Nephron (organoid): ENCODE measurements at regions not wholly inside any gene's neighbourhood (a gene's known extent, or its start where the extent isn't known, plus 50 kb on each side); places are given as distances from the start of the nearest gene placed in this dataset.
A peak's percentile ranks its signal among the peaks of the same experiment; 100 is the strongest.

Source experiments
- H3K27ac Mint-ChIP-seq, 3 experiments: 2 replicates each; pipeline ENCODE4 v1.8.0; 2020; ENCODE audit warnings: mixed read lengths in 3 of 3, mild to moderate bottlenecking in 2 of 3, moderate library complexity in 1 of 3
- H3K27me3 Mint-ChIP-seq: 2 replicates; pipeline ENCODE4 v1.8.0; 2021; ENCODE audit warnings: low read depth, mild to moderate bottlenecking, moderate library complexity, mixed read lengths
- H3K36me3 Mint-ChIP-seq: 2 replicates; pipeline ENCODE4 v1.8.0; 2020; ENCODE audit warnings: low read depth, mixed read lengths
- H3K4me1 Mint-ChIP-seq: 2 replicates; pipeline ENCODE4 v1.8.0; 2020; ENCODE audit warnings: mixed read lengths
- H3K4me3 Mint-ChIP-seq, 3 experiments: 2 replicates each; pipeline ENCODE4 v1.8.0; 2020; ENCODE audit warnings: mild to moderate bottlenecking in 3 of 3, mixed read lengths in 3 of 3, moderate library complexity in 2 of 3
- H3K9me3 Mint-ChIP-seq: 2 replicates; pipeline ENCODE4 v1.8.0; 2020; ENCODE audit warnings: mixed read lengths
- TF ChIP-seq, protein P1 (sequence below), 3 experiments: fragments of 200-600 bp; sonication (generic); IDR thresholded peaks; one replicate each; pipeline ENCODE4 v1.5.0; 2021; ENCODE audit warnings: antibody characterized with exemption in 3 of 3; ENCODE audit not compliant: unreplicated experiment in 3 of 3

DNA sequence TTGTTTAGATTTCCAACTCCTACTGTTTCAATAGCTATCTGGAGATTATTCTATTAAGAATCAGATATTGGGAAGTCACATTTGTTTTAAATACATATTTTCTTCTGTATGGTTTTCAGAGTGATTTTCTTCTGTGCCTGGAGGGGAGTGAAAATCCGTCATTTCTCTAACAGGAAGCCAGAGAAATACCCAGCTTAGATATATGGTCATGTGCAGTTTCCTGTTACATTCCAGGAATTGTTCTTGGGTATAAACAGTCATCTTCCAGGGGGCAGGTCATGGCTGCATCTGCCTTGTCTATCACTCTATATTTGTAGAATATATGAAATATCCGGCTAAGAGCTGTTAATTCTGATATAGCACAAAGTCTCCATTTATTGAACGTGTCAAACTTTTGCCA is 77.5 kb upstream of the MIR17HG start:
- Mint-ChIP-seq H3K9me3 (peaks cover 15% of the 10 kb centered on the region), H3K27me3 (no peaks in the 10 kb centered on the region), H3K36me3 (no peaks in the 10 kb centered on the region), H3K27ac (peak overlapping the region in 1 of 3 experiments; percentile 68), H3K4me1 (peaks cover 5% of the 10 kb centered on the region), H3K4me3 (no peak overlapping the region)
- TF ChIP-seq, protein P1, sequence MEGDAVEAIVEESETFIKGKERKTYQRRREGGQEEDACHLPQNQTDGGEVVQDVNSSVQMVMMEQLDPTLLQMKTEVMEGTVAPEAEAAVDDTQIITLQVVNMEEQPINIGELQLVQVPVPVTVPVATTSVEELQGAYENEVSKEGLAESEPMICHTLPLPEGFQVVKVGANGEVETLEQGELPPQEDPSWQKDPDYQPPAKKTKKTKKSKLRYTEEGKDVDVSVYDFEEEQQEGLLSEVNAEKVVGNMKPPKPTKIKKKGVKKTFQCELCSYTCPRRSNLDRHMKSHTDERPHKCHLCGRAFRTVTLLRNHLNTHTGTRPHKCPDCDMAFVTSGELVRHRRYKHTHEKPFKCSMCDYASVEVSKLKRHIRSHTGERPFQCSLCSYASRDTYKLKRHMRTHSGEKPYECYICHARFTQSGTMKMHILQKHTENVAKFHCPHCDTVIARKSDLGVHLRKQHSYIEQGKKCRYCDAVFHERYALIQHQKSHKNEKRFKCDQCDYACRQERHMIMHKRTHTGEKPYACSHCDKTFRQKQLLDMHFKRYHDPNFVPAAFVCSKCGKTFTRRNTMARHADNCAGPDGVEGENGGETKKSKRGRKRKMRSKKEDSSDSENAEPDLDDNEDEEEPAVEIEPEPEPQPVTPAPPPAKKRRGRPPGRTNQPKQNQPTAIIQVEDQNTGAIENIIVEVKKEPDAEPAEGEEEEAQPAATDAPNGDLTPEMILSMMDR (IDR thresholded peaks at IDR 0.05; ENCODE audit: unreplicated experiment in 3 of 3): no peak

DNA sequence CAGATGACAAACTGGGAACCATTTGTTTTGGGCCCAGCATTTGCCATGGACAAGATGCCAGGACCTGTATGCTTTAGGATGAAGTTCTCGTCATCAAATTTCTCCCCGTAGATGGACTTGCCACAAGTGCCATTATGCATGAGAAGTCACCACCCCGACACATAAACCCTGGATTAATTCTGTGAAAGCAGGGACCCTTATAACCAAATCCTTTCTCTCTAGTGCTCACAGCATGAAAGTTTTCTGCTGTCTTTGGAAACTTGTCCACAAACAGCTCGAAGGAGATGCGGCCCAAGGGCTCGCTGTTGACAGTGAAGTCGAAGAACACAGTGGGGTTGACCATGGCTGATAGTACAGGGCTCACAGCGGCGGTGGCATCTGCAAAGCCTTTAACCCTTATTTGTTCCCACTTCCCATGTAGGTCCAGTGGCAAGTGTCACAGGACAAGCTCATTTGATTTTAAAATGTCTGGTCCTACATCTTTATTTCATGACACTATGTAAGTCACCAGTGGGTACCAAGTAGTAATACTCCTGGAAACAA is 75.2 kb upstream of the MIR17HG start:
- no peaks in the 10 kb centered on the region for H3K27me3 Mint-ChIP-seq
- no peak overlapping the region for H3K27ac Mint-ChIP-seq
- H3K4me1 Mint-ChIP-seq: peaks cover 5% of the 10 kb centered on the region
- H3K9me3 Mint-ChIP-seq: peaks cover 13% of the 10 kb centered on the region
- no peaks in the 10 kb centered on the region for H3K36me3 Mint-ChIP-seq
- TF ChIP-seq, protein P1 (IDR thresholded peaks at IDR 0.05; ENCODE audit: unreplicated experiment in 3 of 3): no peak
- H3K4me3 Mint-ChIP-seq: no peak overlapping the region

DNA sequence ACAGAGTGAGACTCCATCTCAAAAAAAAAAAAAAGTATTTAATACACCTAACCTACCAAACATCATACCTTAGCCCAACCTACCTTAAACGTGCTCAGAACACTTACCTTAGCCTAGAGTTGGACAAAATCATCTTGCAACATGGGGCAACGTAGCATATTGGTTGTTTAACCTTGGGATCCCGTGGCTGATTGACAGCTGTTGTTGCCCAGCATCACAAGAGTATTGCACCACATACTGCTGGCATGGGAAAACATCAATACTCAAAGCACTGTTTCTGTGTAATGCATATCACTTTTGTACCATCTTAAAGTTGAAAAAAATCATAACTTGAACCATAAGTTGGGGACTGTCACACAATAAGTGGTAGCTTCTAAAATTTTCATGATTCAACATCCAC is 73.8 kb upstream of the MIR17HG start:
- Mint-ChIP-seq H3K9me3 (peaks cover 15% of the 10 kb centered on the region), H3K4me3 (no peak overlapping the region), H3K27me3 (no peaks in the 10 kb centered on the region), H3K27ac (no peak overlapping the region), H3K4me1 (peaks cover 5% of the 10 kb centered on the region), H3K36me3 (no peaks in the 10 kb centered on the region)
- TF ChIP-seq, protein P1 (IDR thresholded peaks at IDR 0.05; ENCODE audit: unreplicated experiment in 3 of 3): no peak

DNA sequence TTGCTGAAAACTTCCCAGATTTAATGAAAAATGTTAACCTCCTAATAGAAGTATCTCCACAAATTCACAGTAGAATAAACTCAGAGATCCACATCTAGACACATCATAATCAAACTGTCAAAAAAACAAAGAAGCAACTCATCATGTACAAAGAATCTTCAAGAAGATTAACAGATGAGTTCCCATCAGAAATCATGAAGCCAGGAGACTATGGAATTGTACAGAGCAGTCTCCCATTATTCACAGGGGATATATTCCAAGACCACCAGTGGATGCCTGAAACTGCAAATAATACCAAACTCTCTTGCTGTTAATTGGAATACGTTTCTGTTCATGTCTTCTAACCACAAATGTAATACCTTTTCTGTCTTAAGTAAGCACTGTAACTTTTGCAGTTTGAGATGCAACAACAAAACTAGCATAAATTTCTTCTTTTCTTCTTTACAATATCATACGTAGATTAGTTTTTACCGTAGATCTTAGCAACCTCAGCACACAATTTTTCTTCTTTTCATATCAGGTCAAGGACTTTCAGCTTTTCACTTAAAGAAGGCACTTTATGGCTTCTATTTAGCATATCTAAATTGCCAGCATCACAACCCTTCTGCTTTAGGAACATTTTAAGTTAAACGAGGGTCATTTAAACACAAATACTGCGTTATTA is 70.3 kb upstream of the MIR17HG start:
- H3K27ac Mint-ChIP-seq: no peak overlapping the region
- no peak overlapping the region for H3K4me3 Mint-ChIP-seq
- TF ChIP-seq, protein P1 (IDR thresholded peaks at IDR 0.05; ENCODE audit: unreplicated experiment in 3 of 3): no peak
- H3K36me3 Mint-ChIP-seq: no peaks in the 10 kb centered on the region
- H3K9me3 Mint-ChIP-seq: peaks cover 15% of the 10 kb centered on the region
- H3K27me3 Mint-ChIP-seq: no peaks in the 10 kb centered on the region
- H3K4me1 Mint-ChIP-seq: no peaks in the 10 kb centered on the region

DNA sequence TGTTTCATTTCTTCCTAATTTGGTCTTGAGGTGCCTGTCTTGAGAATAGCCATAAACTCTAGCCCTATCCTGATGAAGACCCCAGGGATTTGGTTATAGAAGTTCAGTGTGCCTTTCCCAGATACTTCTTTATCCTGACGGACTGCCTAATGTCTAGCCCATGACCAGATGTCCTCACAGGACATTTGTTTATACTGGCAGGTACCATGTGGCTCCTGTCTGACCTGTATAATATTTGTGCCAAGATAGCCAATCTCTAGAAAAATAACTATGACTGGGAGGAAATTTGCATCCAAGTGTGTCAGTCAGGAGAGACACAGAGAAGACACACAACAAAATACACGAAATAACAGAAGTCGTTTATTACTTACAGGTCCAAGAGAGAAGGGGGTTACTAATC is 69.2 kb upstream of the MIR17HG start:
- Mint-ChIP-seq H3K36me3 (no peaks in the 10 kb centered on the region), H3K27me3 (no peaks in the 10 kb centered on the region), H3K4me1 (no peaks in the 10 kb centered on the region), H3K9me3 (peaks cover 15% of the 10 kb centered on the region), H3K4me3 (no peak overlapping the region), H3K27ac (no peak overlapping the region)
- TF ChIP-seq, protein P1 (IDR thresholded peaks at IDR 0.05; ENCODE audit: unreplicated experiment in 3 of 3): no peak

DNA sequence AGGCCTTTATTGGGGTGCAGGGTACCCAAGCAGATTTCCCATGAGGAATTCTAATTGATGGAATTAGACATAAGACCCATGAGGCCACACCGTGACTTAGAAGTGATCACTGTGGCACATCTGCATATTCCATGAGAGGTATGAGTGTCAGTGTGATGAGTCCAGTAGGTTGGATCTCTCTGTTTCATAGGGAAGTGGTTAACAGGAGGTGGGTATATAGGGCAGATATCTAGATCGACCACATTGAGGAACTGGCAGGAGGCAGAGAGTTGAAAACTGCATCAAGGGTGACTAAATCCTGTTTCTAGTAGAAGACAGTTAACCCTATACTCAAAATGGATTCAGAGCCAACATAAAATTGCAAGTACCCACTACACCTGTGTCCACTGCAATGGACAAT is 68.6 kb upstream of the MIR17HG start:
- Mint-ChIP-seq H3K27ac (no peak overlapping the region), H3K4me3 (no peak overlapping the region), H3K4me1 (no peaks in the 10 kb centered on the region), H3K27me3 (no peaks in the 10 kb centered on the region), H3K9me3 (peaks cover 15% of the 10 kb centered on the region), H3K36me3 (no peaks in the 10 kb centered on the region)
- TF ChIP-seq, protein P1 (IDR thresholded peaks at IDR 0.05; ENCODE audit: unreplicated experiment in 3 of 3): no peak
